B cell (primary cell): ENCODE measurements at regions not wholly inside any gene's neighbourhood (a gene's known extent, or its start where the extent isn't known, plus 50 kb on each side); places are given as distances from the start of the nearest gene placed in this dataset. TPM values are rescaled to one million over a fixed set of nuclear protein-coding genes. Genes with fewer than 3 reads are reported as not detected.

Source experiments
- ATAC-seq: fragments of 200-7000 bp; cut with Tn5 transposase; one replicate; pipeline ENCODE4 v1.10.0; 2021; ENCODE audit warnings: low read depth, mild to moderate bottlenecking, moderate number of reproducible peaks, moderate library complexity
- CTCF ChIA-PET: fragments of 350-600 bp; sonication (Branson Sonifier 250); formaldehyde crosslinking; loops from one replicate; lab custom pipeline; 2021; ENCODE audit warnings: antibody characterized with exemption, inconsistent platforms; lab: Charles Lee
- POLR2A ChIA-PET: fragments of 350-600 bp; sonication (Branson Sonifier 250); formaldehyde crosslinking; loops from one replicate; lab custom pipeline; 2021; ENCODE audit warnings: antibody characterized with exemption; lab: Charles Lee
- DNase-seq: peaks from one replicate; pipeline ENCODE4 v3.0.0; 2013
- H2AFZ ChIP-seq: 2 replicates; pipeline ENCODE4 v1.6.1; 2012; ENCODE audit warnings: mild to moderate bottlenecking, low read depth, low read length; ENCODE audit not compliant: insufficient read depth, poor library complexity, severe bottlenecking
- H3K27ac ChIP-seq, 2 donors: 1 replicate in 1 of 2; 2 replicates in 1 of 2; pipeline ENCODE4 v1.5.1; 2012 to 2013; ENCODE audit warnings: low read length in 2 of 2, mild to moderate bottlenecking in 2 of 2, moderate library complexity in 1 of 2
- H3K27me3 ChIP-seq, 4 experiments: fragments of 200-600 bp in 1 of 4; sonication (generic) in 1 of 4; replicated peaks in 1 of 4; 1 replicate in 2 of 4; 2 replicates in 2 of 4; pipeline versions ENCODE4 v1.6.1 to v1.7.0; 2013 to 2016; ENCODE audit warnings: low read length in 3 of 4, mild to moderate bottlenecking in 2 of 4, mixed read lengths in 1 of 4, moderate library complexity in 1 of 4; ENCODE audit not compliant: insufficient read depth in 4 of 4, control insufficient read depth in 3 of 4; ENCODE audit errors: control extremely low read depth in 1 of 4
- H3K36me3 ChIP-seq, 2 experiments: replicated peaks in 1 of 2; 1 replicate in 1 of 2; 2 replicates in 1 of 2; pipeline versions ENCODE4 v1.6.1 to v1.7.1; 2013; ENCODE audit warnings: low read length in 1 of 2; ENCODE audit not compliant: insufficient read depth in 2 of 2, control insufficient read depth in 1 of 2; ENCODE audit errors: control extremely low read depth in 1 of 2, extremely low read depth in 1 of 2
- H3K4me1 ChIP-seq, 2 donors: fragments of 200-600 bp in 1 of 2; sonication (generic) in 1 of 2; 1 replicate in 1 of 2; 2 replicates in 1 of 2; pipeline versions ENCODE4 v1.5.1 to v1.6.1; 2013 to 2017; ENCODE audit warnings: low read length in 2 of 2; ENCODE audit not compliant: control insufficient read depth in 2 of 2, insufficient read depth in 2 of 2
- H3K4me2 ChIP-seq: replicated peaks from 2 replicates; pipeline ENCODE3; 2012; ENCODE audit warnings: mild to moderate bottlenecking, low read depth, low read length; ENCODE audit not compliant: poor library complexity, severe bottlenecking
- H3K4me3 ChIP-seq, 5 experiments: fragments of 200-600 bp in 1 of 5; sonication (generic) in 1 of 5; 1 replicate in 3 of 5; 2 replicates in 2 of 5; pipeline versions ENCODE4 v1.5.1 to v1.7.0; 2011 to 2016; ENCODE audit warnings: low read length in 4 of 5, mild to moderate bottlenecking in 4 of 5, low read depth in 2 of 5, control low read depth in 1 of 5, moderate library complexity in 1 of 5; ENCODE audit not compliant: insufficient read depth in 1 of 5; ENCODE audit errors: control extremely low read depth in 1 of 5, extremely low read depth in 1 of 5
- H3K79me2 ChIP-seq: fragments of 200-600 bp; sonication (generic); one replicate; pipeline ENCODE4 v1.6.0; 2016; ENCODE audit warnings: low read length; ENCODE audit not compliant: control insufficient read depth, insufficient read depth
- H3K9ac ChIP-seq: fragments of 200-600 bp; sonication (generic); 2 replicates; pipeline ENCODE4 v1.6.1; 2017; ENCODE audit warnings: mild to moderate bottlenecking, low read length, moderate library complexity
- H3K9me3 ChIP-seq, 3 donors: one replicate each; pipeline versions ENCODE4 v1.6.1 to v1.7.1; 2013; ENCODE audit warnings: low read length in 2 of 3; ENCODE audit not compliant: control insufficient read depth in 2 of 3, insufficient read depth in 1 of 3; ENCODE audit errors: control extremely low read depth in 1 of 3
- H4K20me1 ChIP-seq: 2 replicates; pipeline ENCODE4 v1.6.0; 2012; ENCODE audit warnings: mild to moderate bottlenecking, low read length; ENCODE audit not compliant: insufficient read depth, control insufficient read depth, poor library complexity, severe bottlenecking
- H3K27ac Mint-ChIP-seq: one replicate; pipeline ENCODE4 v1.8.0; 2021; ENCODE audit warnings: mixed read lengths
- H3K27me3 Mint-ChIP-seq: one replicate; pipeline ENCODE4 v1.8.0; 2021; ENCODE audit warnings: mixed read lengths
- H3K4me1 Mint-ChIP-seq: one replicate; pipeline ENCODE4 v1.8.0; 2021; ENCODE audit warnings: mixed read lengths
- H3K4me3 Mint-ChIP-seq: one replicate; pipeline ENCODE4 v1.8.0; 2021; ENCODE audit warnings: mixed read lengths
- H3K9me3 Mint-ChIP-seq: one replicate; pipeline ENCODE4 v1.8.0; 2022; ENCODE audit warnings: mixed read lengths; ENCODE audit not compliant: insufficient read depth
- CTCF ChIP-seq: fragments of 200-600 bp; IDR thresholded peaks from one replicate; pipeline ENCODE4 v1.8.0; 2022; ENCODE audit warnings: antibody characterized with exemption, mild to moderate bottlenecking
- EZH2 ChIP-seq: IDR thresholded peaks from 2 replicates; pipeline ENCODE4 v1.6.1; 2012; ENCODE audit warnings: borderline replicate concordance, low read depth, mild to moderate bottlenecking, moderate library complexity, low read length; ENCODE audit not compliant: insufficient read depth, poor library complexity, severe bottlenecking
- WGBS: methylation state at CpG from one replicate; pipeline ENCODE4 v1.1.5; 2013; ENCODE audit warnings: missing lambda C conversion rate; ENCODE audit not compliant: insufficient coverage; 5-methylcytosine and 5-hydroxymethylcytosine counted together
- intact Hi-C: fragments of 100-400 bp; cut with micrococcal nuclease; formaldehyde crosslinking; loops from one replicate; pipeline ENCODE4 v1.10.0; 2022
- small RNA-seq: library from RNA; depleted of rRNA; stranded (forward); fragments of <200 nt; gene quantifications from one replicate; pipeline ENCODE3, GENCODE V24; 2012; ENCODE audit warnings: low replicate concordance, low read depth; ENCODE audit not compliant: insufficient read length

- Mint-ChIP-seq H3K9me3 (no peaks in the 10 kb centered on the region), H3K27ac (no peak overlapping the region), H3K27me3 (peaks cover 24% of the 10 kb centered on the region), H3K4me1 (no peaks in the 10 kb centered on the region), H3K4me3 (no peak overlapping the region)
- WGBS, result 47% methylated on average over 4 of the region's 7 CpGs
- no peak for ATAC-seq
- Histone ChIP-seq H3K9me3 (no peaks in the 10 kb centered on the region), H2AFZ (no peak overlapping the region), H3K36me3 (no peaks in the 10 kb centered on the region), H3K27ac (no peak overlapping the region), H3K79me2 (no peaks in the 10 kb centered on the region), H3K9ac (no peak overlapping the region), H4K20me1 (no peaks in the 10 kb centered on the region), H3K27me3 (peaks cover 0 to 14% (median 4%) of the 10 kb centered on the region in 4 experiments), H3K4me1 (no peaks in the 10 kb centered on the region), H3K4me2 (no peak overlapping the region), H3K4me3 (no peak overlapping the region)
- ChIA-PET CTCF (no interaction called here), POLR2A (no interaction called here)
- intact Hi-C loops, result no loop called here
- no peak for TF ChIP-seq EZH2
- no peak for TF ChIP-seq CTCF
- DNase-seq, result no peak
These were observed 50.5 kb upstream of the KRR1 start for GRCh38 chr12:75561921-75562320.

Small RNA genes in the stretch of these regions (small RNA-seq; reads per million reads assigned to genes)
- gene AC011611.1 (not detected), gene AC011611.6 (not detected), gene RF00156 (not detected), gene RN7SL734P (not detected)
